CD4-positive, alpha-beta T cell treated with Interleukin-15 for 1 hour (primary cell): ENCODE measurements at regions not wholly inside any gene's neighbourhood (a gene's known extent, or its start where the extent isn't known, plus 50 kb on each side); places are given as distances from the start of the nearest gene placed in this dataset.

Experiments used
- DNase-seq: peaks from one replicate; pipeline ENCODE4 v3.0.0-alpha.2; 2020

DNA sequence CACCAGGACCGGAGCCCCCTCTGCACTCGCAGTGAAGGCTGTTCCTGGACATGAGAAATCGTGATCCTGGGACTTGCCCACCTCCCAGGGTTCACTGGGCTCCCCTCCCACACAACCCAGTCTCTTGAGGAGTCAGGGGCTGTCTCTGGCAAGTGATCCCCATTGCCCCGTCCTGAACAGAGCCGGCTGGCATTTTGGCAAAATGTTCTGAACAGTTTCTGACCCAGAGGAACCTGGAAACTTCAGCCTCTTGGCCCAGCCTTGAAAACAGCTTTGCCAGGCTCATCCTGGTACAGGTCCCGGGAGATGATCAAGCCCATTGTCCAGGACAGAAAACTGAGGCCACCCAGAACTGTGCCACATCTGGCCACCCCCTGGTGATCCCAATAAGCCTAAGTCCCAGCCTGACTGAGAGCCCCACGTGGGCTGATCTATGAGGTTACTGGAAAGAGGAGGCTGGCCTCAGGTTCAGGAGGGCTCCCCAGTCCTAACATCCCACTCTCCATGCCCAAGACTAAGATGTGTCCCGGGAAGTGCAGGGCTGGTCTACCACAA, 115.7 kb downstream of the OAT start:
- DNase-seq, result no peak

DNA sequence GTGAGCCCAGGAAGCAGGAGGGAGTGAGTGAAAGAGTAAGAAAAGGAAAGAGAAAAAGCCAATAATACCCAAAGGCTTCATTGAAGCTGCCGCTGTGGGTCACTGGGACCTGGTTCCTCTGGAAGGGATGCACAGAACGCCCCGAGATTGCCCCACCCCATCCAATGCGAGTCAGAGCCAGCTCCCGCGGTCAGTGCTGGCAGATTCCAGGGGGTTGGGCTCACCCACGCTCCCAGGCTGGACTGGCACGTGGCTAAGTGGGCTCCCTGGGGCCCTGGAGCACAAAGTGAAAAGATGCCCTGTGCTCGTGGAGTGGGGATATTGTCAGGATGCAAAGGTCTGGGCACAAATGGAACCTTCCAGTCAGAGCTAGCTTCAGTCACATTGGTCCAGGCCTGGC, 117.0 kb downstream of the OAT start:
- no peak for DNase-seq

GRCh38 chr10:124300735-124301134, 118.0 kb downstream of the OAT start:
- no peak for DNase-seq

- DNase-seq, result no peak
Observed at GRCh38 chr10:124300224-124300623, 118.5 kb downstream of the OAT start.

DNA sequence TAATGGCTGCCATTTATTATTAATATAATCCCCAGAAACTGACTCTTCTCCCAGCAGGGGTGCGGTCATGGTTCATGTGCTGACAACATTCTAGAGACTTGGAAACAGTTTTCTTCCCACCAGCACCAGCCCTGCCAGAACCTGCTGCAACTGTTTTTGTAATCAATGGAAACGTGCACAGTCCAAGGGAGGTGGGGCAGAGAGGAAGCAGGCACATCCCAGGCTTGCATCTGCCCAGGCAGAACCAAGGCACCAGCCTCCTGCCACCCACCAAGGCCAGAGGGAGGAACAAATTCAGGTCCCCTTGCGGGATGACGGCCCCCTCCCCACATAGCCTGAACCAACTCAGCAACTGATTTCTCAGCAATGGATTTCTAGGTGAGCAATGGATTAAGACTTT, 119.0 kb downstream of the OAT start:
- no peak for DNase-seq

- DNase-seq, result no peak
Observed at GRCh38 chr10:124298891-124299290, 119.8 kb downstream of the OAT start.

DNA sequence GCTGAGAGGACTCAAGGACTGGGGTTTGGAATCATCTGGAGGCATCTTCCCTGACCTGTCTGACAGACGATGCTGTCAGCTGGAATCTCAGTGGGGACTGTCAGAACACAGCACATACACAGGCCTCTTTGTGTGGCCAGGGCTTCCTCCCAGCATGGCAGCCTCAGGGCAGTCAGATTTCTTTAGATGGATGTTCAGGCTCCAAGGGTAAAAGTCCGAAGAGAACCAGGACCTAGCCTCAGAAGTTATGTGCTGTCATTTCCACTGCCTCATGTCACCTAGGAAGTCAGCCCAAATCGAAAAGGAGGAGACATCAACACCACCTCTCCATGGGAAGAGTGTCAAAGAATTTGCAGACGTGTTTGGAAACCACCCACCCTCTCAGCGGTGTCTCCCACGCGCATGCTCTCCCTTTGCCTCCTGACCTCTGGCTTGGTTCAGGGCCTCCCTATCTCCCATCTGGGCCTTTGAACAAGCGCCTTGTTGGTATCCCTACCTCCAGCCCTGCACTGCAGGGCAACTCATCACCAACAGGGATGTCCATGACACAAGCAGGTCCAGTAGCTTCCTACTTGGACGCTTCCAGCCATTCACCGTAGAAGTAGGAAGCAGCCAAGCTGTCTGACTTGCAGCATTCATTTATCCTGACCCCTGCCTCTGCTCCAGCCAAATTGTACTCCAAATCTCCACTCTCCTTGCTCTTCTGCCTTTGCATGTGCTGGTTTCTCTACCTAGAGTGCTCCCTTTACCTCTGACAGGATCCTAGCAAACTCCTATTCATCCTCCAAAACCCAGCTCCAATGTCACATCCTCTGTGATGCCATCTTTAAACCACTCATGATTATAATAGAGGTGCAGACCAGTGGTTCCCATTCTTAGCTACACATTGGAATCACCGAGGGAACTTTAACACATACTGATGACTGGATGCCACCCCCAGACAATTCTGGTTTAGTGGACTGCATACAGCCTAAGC, 121.6 kb downstream of the OAT start:
- DNase-seq, result no peak

GRCh38 chr10:124296121-124296812, 122.5 kb downstream of the OAT start:
- DNase-seq, result no peak

GRCh38 chr10:124294811-124295770, 123.6 kb downstream of the OAT start:
- no peak for DNase-seq

DNA sequence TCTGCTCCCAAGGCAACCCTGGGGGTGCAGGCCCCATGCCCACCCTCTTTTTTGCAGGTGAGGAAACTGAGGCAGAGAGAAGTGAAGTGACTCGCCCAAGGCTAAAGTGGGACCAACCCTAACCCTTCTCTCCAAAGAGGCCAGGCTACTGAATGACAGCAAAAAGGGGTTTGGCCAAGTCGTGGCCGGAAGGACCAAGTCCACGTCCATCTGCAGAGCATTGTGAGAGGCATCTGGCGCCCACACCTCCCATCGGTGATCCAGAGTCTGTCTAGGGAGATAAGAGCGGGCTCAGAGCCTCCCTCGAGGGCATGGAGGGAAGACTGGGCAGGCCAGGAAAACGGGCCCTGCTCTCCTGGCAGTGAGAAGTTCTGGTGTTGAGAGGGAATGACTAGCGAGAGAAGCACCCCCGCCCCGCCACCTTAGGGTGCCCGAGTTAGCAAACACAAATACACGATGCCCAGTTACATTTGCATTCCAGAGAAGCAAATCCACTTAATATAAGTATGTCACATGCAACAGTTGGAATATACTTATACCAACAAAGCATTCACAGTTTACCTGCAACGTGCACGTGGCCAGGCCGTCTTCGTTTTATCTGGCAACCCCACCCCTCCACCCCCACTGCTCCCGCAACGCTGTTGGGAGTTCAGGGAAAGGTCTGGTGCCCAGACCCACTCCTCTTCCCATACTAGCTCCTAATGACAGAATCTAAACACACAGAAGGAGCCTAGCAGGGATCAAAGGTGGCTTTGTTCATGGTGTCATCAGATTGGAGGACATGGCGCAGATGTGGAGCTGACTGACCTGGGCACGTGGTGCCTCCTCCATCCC, 124.9 kb downstream of the OAT start:
- no peak for DNase-seq

DNA sequence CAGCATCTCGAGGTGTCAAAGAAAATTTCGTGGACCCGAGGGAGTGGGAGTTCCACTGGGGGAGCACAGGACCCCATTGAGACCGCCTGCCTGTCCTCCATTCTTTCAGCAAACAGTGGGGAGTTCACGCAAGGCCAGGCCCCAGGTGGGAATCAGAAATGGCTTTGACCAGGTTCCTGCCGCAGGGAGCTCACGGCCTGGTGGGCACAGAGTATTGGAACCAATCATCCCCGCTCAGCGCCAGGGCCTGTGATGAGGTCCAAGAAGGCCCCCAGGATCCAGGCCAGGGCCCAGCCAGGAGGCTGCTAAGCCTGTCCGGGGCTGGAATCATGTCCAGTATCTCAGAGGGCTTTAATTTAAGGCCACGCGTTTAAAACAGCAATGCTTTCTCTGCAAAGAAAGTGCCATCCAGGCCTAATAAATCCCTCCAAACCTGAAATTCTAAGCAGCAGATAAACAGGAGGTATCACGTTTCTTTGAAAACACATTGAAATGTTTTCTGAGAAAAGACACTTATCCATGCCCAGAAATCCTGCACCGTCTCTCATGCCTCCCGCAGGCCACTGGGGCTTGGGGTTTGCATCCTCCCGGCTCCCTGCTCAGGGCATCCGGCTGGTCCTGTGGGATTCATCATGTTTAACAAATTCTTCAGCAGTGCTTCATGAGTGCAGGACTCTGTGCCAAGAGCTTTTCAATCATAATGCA, 125.7 kb downstream of the OAT start:
- no peak for DNase-seq

DNA sequence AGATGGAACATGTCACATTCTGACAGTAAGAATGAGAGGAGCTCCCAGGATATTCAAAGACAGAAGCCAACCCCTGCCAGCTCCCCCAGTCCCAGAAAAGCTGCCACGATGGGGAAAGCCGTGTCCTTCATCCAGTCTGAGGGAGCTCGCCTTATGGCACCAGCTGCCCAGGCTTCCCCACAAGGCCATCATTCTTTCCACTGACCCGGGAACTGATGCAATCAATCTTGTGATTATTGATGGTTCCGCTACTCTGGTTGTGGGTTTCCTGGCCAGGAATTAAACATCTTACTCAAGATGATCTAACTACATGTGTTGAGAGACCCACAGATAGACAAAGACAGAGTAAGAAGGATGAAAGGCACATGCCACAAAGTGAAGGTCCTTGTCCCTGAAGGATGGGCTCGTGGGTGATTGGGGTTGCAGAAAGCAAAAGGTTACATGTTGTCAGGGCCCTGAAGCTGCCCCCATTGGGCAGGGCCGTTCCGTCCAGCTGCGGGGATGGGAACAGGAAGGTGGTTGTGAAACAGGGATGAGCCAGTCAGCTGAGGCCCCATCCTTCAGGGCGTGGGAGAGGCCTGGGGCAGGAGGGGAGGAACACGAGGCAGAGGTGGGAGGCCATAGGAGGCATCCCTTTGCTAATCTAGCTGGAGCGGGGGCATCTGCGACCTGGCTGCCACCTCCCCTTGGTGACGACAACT, 127.6 kb downstream of the OAT start:
- DNase-seq, result peak; percentile 70

DNA sequence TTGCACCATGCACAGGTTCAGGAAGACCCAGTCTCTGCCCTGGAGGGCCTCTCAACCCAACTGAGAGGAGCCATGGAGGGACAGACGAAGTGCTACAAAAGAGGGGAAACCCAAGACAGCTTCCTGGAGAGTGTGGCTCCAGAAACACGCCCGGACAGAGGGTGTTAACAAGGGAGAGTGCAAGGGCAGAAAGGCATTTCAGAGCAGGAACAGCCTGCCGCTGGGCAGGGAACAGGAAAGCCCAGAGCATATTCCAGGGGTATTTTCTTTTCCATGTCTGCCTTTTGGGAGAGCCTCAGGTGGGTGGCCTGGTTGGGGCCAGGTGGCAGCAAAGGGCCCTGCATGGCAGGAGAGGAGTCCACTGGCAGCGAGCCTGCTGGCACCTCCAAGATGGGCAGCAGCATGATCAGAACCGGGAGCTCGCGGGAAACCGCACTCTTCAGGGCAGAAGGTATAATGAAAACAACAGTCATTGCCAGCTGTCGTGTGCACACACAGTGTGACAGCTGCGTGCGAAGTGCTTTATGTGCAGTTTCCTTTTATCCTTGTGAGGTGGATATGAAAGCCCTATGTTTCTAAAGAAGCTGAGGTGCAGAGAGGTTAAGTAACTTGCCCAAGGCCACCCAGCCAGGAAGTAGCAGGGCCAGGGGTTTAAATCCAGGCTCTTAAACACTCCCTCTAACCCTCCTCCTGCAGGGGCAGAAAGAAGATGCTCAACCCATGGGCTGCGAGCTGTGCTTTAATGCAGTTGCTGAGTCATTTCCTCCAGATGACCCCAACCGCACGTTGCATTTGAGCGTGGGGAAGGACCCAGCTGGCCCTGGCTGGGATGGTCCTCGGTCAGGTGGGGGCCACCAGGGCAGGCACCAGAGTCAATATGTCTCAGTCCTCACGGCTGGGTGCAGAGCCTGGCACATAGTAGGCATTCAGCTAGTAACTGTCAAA, 128.6 kb downstream of the OAT start:
- DNase-seq, result peak; percentile 59

DNA sequence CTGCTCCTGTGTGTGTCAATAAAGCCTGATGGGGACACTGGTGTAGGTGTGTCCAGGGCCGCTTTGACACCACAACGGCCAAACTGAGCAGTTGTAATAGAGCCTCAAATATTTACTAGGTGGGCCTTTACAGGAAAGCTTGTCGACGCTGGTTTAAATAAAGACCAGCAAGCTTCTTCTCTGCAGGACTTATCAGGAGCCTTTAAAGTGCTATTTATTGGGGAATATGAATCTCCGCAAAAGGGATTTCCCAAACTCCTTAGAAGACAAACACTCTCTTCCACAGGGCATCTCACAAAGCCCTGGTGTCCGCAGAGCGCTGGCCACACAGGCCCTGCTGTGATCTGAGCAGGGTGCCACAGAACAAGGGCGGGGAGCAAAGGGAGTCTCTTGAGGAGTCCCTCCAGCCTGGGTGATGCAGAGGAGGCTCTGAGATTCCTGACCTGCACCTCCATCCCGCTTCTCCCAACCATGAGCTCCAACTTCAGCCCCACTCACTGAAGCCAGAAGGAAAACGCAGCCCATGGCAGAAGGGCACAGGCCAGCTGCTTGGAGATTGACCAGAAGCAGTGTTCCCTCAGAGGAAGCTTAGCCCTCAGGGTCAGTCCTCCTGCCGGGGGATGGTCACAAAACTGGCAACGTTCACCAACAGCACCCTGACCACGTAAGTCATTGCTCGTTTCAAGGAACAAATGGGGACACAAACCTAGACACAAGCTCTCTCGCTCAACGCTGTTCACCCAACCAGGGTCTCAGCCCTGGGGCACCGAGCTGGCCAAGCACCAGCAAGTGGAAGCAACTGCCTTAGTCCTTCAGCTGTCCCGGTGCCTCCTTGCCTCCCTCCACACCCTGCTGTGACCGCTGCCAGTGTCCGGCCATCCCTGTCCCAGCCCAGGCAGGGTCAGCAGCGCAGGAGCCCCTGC, 129.5 kb downstream of the OAT start:
- no peak for DNase-seq

GRCh38 chr10:124288486-124288885, 130.2 kb downstream of the OAT start:
- no peak for DNase-seq

- DNase-seq, result no peak
Observed at GRCh38 chr10:124287791-124288190, 130.9 kb downstream of the OAT start.

- no peak for DNase-seq
Observed at GRCh38 chr10:124287071-124287685, 131.5 kb downstream of the OAT start.

DNA sequence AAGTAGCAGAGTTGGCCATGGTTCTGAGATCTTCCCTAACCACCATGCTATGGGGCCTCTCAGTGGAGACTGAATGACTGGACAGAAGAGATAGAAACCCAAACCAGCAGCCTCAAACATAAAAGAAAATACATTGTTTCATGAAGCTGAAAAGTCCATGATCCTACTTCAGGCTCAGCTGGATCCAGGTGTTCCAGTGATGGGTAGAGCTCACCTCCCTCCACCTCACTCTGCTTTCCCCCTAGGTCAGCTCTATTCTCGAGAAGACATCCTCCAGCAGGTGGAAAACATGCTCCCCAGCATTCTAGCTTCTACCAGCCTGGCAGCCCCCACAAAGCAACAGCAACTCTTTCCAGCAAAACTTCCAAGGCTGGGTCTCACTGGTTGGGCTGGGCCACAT, 132.1 kb downstream of the OAT start:
- DNase-seq, result no peak
